OCI-LY1 (cell line): ENCODE measurements at regions not wholly inside any gene's neighbourhood (a gene's known extent, or its start where the extent isn't known, plus 50 kb on each side); places are given as distances from the start of the nearest gene placed in this dataset.

Experiments used
- H2AFZ ChIP-seq: fragments of 200-600 bp; sonication (generic), shearing (Covaris generic); 2 replicates; pipeline ENCODE4 v1.6.0; 2014; ENCODE audit warnings: antibody characterized with exemption, mild to moderate bottlenecking, low read length
- H3F3A ChIP-seq: fragments of 200-600 bp; sonication (generic), shearing (Covaris generic); 2 replicates; pipeline ENCODE4 v1.6.0; 2014; ENCODE audit warnings: mild to moderate bottlenecking, antibody characterized with exemption, low read length, moderate library complexity; ENCODE audit not compliant: insufficient read depth
- H3K27ac ChIP-seq: fragments of 200-600 bp; sonication (generic); 2 replicates; pipeline ENCODE4 v1.5.1; 2014; ENCODE audit warnings: low read length, mixed run types, mild to moderate bottlenecking, low read depth; ENCODE audit not compliant: poor library complexity, severe bottlenecking
- H3K27me3 ChIP-seq: fragments of 200-600 bp; sonication (generic); 2 replicates; pipeline ENCODE4 v1.6.0; 2014; ENCODE audit warnings: antibody characterized with exemption, mild to moderate bottlenecking, low read length, moderate library complexity; ENCODE audit not compliant: insufficient read depth
- H3K36me3 ChIP-seq: fragments of 200-600 bp; sonication (generic); 2 replicates; pipeline ENCODE4 v1.6.1; 2014; ENCODE audit warnings: mild to moderate bottlenecking, antibody characterized with exemption, low read length, moderate library complexity, mixed read lengths; ENCODE audit not compliant: insufficient read depth
- H3K4me1 ChIP-seq: fragments of 200-600 bp; sonication (generic); 2 replicates; pipeline ENCODE4 v1.5.1; 2014; ENCODE audit warnings: mild to moderate bottlenecking, low read length, moderate library complexity; ENCODE audit not compliant: insufficient read depth, severe bottlenecking
- H3K4me2 ChIP-seq: fragments of 200-600 bp; sonication (generic), shearing (Covaris generic); 2 replicates; pipeline ENCODE4 v1.6.1; 2014; ENCODE audit warnings: low read length
- H3K4me3 ChIP-seq: fragments of 200-600 bp; sonication (generic); 2 replicates; pipeline ENCODE4 v1.5.1; 2014; ENCODE audit warnings: low read length, low read depth, mild to moderate bottlenecking, mixed read lengths; ENCODE audit not compliant: poor library complexity, severe bottlenecking
- H3K79me2 ChIP-seq: fragments of 200-600 bp; shearing (Covaris generic); 2 replicates; pipeline ENCODE4 v1.6.1; 2016; ENCODE audit warnings: mixed run types, low read length, mixed read lengths; ENCODE audit not compliant: insufficient read depth
- H3K9ac ChIP-seq: fragments of 200-600 bp; sonication (generic), shearing (Covaris generic); 2 replicates; pipeline ENCODE4 v1.6.1; 2014; ENCODE audit warnings: mild to moderate bottlenecking, low read length, mixed read lengths
- H3K9me2 ChIP-seq: fragments of 200-600 bp; sonication (generic), shearing (Covaris generic); 2 replicates; pipeline ENCODE4 v1.6.1; 2014; ENCODE audit warnings: low read depth, mild to moderate bottlenecking, low read length, mixed read lengths
- H3K9me3 ChIP-seq: fragments of 200-600 bp; shearing (Covaris generic); 2 replicates; pipeline ENCODE4 v1.6.1; 2014; ENCODE audit warnings: low read length, mixed read lengths
- H4K20me1 ChIP-seq: fragments of 200-600 bp; sonication (generic), shearing (Covaris generic); 2 replicates; pipeline ENCODE4 v1.6.0; 2016; ENCODE audit warnings: mild to moderate bottlenecking, low read length; ENCODE audit not compliant: insufficient read depth
- CTCF ChIP-seq: fragments of 200-600 bp; sonication (generic), shearing (Covaris generic); IDR thresholded peaks from 2 replicates; pipeline ENCODE4 v1.5.1; 2017; ENCODE audit warnings: mild to moderate bottlenecking, antibody characterized with exemption, low read length, moderate library complexity, mixed read lengths
- EZH2 ChIP-seq: fragments of 200-600 bp; sonication (generic), shearing (Covaris generic); IDR thresholded peaks from 2 replicates; pipeline ENCODE4 v1.8.0; 2017; ENCODE audit warnings: borderline replicate concordance, mixed run types, mild to moderate bottlenecking, antibody characterized with exemption, low read length, moderate library complexity, mixed read lengths

DNA sequence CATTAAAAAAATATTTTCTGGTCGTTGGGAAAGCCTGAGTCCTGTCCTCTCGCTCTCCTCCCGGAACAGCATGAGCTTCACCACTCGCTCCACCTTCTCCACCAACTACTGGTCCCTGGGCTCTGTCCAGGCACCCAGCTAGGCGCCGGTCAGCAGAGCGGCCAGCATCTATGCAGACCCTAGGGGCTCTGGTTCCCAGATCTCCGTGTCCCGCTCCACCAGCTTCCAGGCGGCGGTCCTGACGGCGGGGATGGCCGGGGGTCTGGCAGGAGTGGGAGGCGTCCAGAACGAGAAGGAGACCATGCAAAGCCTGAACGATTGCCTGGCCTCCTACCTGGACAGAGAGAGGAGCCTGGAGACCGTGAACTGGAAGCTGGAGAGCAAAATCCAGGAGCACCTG lies 807.2 kb upstream of the NDST4 start:
- Histone ChIP-seq H3K9ac (no peak overlapping the region), H3K4me2 (no peak overlapping the region), H3K4me3 (no peak overlapping the region), H3K36me3 (no peaks in the 10 kb centered on the region), H3K79me2 (no peaks in the 10 kb centered on the region), H3K4me1 (no peaks in the 10 kb centered on the region), H3K9me3 (no peaks in the 10 kb centered on the region), H3K27me3 (no peaks in the 10 kb centered on the region), H2AFZ (no peak overlapping the region), H4K20me1 (no peaks in the 10 kb centered on the region), H3K27ac (no peak overlapping the region), H3K9me2 (no peaks in the 10 kb centered on the region), H3F3A (no peaks in the 10 kb centered on the region)
- no peak for TF ChIP-seq EZH2
- no peak for TF ChIP-seq CTCF

DNA sequence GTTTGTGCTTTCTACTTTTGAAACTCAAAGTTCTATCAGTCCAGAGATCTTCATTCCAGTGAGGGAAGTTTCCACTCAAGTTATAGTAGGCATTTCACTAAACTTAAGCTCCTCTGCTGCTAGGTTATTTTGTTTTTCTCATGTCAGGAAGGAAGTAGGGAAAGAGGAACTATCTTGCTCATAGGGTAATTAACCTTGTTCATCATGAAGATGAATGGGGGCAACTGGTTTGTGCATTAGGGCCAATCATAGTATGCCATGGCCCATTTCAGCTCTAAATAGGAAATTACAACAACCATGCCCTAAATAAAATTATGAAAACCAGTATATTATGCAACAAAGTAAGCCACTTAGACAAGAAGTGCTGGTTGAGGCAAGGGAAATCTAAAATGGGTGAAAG lies 804.7 kb upstream of the NDST4 start:
- Histone ChIP-seq H3K4me1 (no peaks in the 10 kb centered on the region), H3K4me3 (no peak overlapping the region), H3K36me3 (no peaks in the 10 kb centered on the region), H3K27me3 (no peaks in the 10 kb centered on the region), H3K9me3 (no peaks in the 10 kb centered on the region), H2AFZ (no peak overlapping the region), H3K4me2 (no peak overlapping the region), H3F3A (no peaks in the 10 kb centered on the region), H3K27ac (no peak overlapping the region), H3K9me2 (no peaks in the 10 kb centered on the region), H3K9ac (no peak overlapping the region), H3K79me2 (no peaks in the 10 kb centered on the region), H4K20me1 (no peaks in the 10 kb centered on the region)
- TF ChIP-seq CTCF (no peak), EZH2 (no peak)

GRCh38 chr4:115906428-115906827 lies 793.0 kb upstream of the NDST4 start:
- Histone ChIP-seq H3K79me2 (no peaks in the 10 kb centered on the region), H2AFZ (no peak overlapping the region), H3K4me3 (no peak overlapping the region), H3K4me2 (no peak overlapping the region), H4K20me1 (no peaks in the 10 kb centered on the region), H3K9me3 (no peaks in the 10 kb centered on the region), H3K27me3 (no peaks in the 10 kb centered on the region), H3K9me2 (no peaks in the 10 kb centered on the region), H3K27ac (no peak overlapping the region), H3F3A (no peaks in the 10 kb centered on the region), H3K9ac (no peak overlapping the region), H3K4me1 (no peaks in the 10 kb centered on the region), H3K36me3 (no peaks in the 10 kb centered on the region)
- TF ChIP-seq CTCF: no peak
- TF ChIP-seq EZH2: no peak
